Chondrocyte (in vitro differentiated cells): ENCODE measurements at regions not wholly inside any gene's neighbourhood (a gene's known extent, or its start where the extent isn't known, plus 50 kb on each side); places are given as distances from the start of the nearest gene placed in this dataset.
"Not testable (repeated sequence)": the region's sequence is repeated elsewhere in the genome, so short reads cannot be mapped to it uniquely, and the experiment has no call there.

Experiments
- DNase-seq: peaks from one replicate; pipeline ENCODE4 v3.0.0; 2021; ENCODE audit warnings: mixed read lengths, low spot score
- H3K27ac Mint-ChIP-seq: one replicate; pipeline ENCODE4 v1.8.0; 2021; ENCODE audit warnings: mild to moderate bottlenecking, moderate library complexity, mixed read lengths; ENCODE audit not compliant: unreplicated experiment
- H3K27me3 Mint-ChIP-seq: 2 replicates; pipeline ENCODE4 v1.8.0; 2021; ENCODE audit warnings: low read depth, mixed read lengths
- H3K36me3 Mint-ChIP-seq: 2 replicates; pipeline ENCODE4 v1.8.0; 2021; ENCODE audit warnings: low read depth, mixed read lengths
- H3K4me1 Mint-ChIP-seq: 2 replicates; pipeline ENCODE4 v1.8.0; 2021; ENCODE audit warnings: low read depth, mild to moderate bottlenecking, mixed read lengths
- H3K4me3 Mint-ChIP-seq: one replicate; pipeline ENCODE4 v1.8.0; 2021; ENCODE audit warnings: mild to moderate bottlenecking, moderate library complexity, mixed read lengths; ENCODE audit not compliant: unreplicated experiment
- H3K9me3 Mint-ChIP-seq: 2 replicates; pipeline ENCODE4 v1.8.0; 2021; ENCODE audit warnings: low read depth, mixed read lengths
- TF ChIP-seq, protein P1 (sequence below): fragments of 200-600 bp; sonication (generic); IDR thresholded peaks from 2 replicates; pipeline ENCODE4 v1.5.0; 2021; ENCODE audit warnings: antibody characterized with exemption, mild to moderate bottlenecking, moderate library complexity

DNA sequence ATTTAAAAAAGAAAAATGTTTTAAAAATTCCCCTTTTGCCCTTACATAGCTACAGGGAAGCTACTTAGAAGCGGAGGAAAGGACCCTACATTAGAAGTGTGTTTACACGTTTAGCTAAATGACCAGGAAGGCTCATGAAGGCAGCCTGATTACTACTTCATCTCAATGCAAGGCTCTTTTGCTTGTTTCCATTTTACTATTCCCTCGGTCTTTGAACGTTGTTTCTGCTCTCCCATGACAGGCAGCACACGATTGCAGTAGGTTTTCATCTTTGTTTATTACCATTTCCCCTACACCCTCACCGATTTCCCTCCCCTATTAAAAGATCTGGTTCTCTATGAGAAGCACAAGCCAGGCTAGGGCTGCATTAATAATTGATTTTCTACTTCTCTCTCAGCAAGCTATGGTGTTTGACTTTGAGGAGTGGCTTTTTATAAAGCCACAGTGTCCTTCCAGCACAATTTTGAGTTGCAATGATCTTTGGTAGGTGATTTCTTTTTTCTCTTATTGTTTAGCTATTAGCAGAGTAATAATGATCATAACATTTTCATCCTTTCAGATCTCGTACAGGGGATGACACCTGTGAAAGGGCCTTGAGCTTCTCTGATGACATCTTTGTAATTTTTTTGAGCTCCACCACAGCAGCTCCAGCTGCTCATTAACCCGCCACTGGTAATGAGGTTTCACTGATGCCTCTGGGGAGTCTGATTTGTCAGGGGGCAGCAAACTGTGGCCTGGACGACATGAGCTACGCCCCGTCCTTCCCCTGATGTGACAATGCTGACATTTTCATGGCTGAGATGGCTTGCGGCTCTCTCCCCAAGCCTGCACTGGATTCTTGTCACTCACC lies 670.3 kb downstream of the UQCRFS1 start:
- Mint-ChIP-seq H3K27me3 (peaks cover 2% of the 10 kb centered on the region), H3K9me3 (peaks cover 13% of the 10 kb centered on the region), H3K4me1 (no peaks in the 10 kb centered on the region), H3K27ac (no peak overlapping the region), H3K36me3 (no peaks in the 10 kb centered on the region), H3K4me3 (no peak overlapping the region)
- no peak for DNase-seq
- TF ChIP-seq, protein P1, sequence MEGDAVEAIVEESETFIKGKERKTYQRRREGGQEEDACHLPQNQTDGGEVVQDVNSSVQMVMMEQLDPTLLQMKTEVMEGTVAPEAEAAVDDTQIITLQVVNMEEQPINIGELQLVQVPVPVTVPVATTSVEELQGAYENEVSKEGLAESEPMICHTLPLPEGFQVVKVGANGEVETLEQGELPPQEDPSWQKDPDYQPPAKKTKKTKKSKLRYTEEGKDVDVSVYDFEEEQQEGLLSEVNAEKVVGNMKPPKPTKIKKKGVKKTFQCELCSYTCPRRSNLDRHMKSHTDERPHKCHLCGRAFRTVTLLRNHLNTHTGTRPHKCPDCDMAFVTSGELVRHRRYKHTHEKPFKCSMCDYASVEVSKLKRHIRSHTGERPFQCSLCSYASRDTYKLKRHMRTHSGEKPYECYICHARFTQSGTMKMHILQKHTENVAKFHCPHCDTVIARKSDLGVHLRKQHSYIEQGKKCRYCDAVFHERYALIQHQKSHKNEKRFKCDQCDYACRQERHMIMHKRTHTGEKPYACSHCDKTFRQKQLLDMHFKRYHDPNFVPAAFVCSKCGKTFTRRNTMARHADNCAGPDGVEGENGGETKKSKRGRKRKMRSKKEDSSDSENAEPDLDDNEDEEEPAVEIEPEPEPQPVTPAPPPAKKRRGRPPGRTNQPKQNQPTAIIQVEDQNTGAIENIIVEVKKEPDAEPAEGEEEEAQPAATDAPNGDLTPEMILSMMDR, result no peak

DNA sequence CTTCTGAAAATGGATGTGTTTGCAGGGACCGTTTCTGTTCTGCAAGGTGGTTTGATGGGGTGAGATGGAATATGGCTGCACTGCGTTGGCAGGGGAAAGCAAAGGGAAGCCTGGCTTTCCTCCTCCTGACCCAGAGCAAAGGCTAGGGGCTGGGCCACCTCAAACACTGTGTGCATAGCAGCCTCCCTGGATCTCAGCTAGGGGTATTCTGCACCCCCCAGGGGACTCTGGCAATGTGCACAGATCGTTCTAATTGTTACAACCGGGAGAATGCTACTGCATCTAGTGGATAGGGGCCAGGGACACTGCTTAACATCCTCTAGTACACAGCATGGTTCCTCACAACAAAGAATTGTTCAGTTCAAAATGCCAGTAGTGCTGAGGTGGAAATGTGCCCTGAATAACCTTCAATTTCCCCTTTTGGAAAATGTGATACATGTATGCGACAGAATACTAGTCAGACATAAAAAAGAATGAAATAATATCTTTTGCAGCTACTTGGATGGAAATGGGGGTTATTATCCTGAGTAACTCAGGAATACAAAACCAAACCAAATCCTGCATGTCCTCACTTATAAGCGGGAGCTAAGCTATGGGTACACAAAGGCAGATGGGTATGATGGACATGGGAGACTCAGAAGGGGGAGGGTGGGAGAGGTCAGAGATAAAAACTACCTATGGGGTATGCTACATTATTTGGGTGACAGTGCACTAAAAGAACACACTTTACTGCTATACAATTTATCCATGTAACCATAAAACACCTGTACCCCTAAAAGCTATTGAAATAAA lies 671.2 kb downstream of the UQCRFS1 start:
- Mint-ChIP-seq H3K36me3 (no peaks in the 10 kb centered on the region), H3K27me3 (peaks cover 2% of the 10 kb centered on the region), H3K9me3 (peaks cover 20% of the 10 kb centered on the region), H3K27ac (no peak overlapping the region), H3K4me3 (no peak overlapping the region), H3K4me1 (no peaks in the 10 kb centered on the region)
- TF ChIP-seq, protein P1, result no peak
- no peak for DNase-seq

DNA sequence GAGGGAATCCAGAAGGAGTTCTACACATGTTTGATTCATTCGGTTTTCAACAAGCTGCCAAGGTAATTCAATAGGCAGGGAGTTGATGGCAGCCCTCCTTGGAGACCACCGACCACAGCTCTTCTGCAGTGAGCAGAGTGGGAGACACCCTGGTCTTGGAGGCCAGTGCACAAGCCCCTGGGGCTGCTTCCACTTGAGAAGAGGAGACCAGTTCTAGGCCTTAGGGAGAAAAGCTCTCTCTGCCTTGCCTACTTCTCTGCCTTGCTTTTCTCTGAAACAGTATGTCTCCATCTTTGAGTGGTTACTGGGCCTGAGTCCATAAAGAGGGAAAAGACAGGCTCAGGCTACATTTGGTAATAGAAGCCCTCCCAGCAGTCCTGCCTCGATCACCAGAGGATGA lies 671.9 kb downstream of the UQCRFS1 start:
- H3K27ac Mint-ChIP-seq, result no peak overlapping the region
- peaks cover 17% of the 10 kb centered on the region for H3K9me3 Mint-ChIP-seq
- H3K4me3 Mint-ChIP-seq, result no peak overlapping the region
- H3K4me1 Mint-ChIP-seq, result no peaks in the 10 kb centered on the region
- no peaks in the 10 kb centered on the region for H3K36me3 Mint-ChIP-seq
- DNase-seq, result no peak
- TF ChIP-seq, protein P1, result no peak
- H3K27me3 Mint-ChIP-seq, result no peaks in the 10 kb centered on the region

DNA sequence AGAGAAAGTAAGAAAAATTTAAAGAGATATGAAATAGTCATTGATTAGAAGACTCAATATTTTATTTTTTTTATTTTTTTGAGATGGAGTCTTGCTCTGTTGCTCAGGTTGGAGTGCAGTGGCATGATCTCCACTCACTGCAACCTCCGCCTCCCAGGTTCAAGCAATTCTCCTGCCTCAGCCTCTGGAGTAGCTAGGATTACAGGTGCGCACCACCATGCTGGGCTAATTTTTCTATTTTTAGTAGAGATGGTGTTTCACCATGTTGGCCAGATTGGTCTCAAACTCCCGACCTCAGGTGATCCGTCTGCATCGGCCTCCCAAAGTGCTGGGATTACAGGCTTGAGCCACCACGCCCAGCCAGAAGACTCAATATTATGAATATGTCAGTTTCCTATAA lies 672.6 kb downstream of the UQCRFS1 start:
- H3K27ac Mint-ChIP-seq, H3K4me3 Mint-ChIP-seq, H3K36me3 Mint-ChIP-seq, DNase-seq, H3K4me1 Mint-ChIP-seq, H3K27me3 Mint-ChIP-seq: not testable (repeated sequence)
- H3K9me3 Mint-ChIP-seq, result peaks cover 21% of the 10 kb centered on the region

DNA sequence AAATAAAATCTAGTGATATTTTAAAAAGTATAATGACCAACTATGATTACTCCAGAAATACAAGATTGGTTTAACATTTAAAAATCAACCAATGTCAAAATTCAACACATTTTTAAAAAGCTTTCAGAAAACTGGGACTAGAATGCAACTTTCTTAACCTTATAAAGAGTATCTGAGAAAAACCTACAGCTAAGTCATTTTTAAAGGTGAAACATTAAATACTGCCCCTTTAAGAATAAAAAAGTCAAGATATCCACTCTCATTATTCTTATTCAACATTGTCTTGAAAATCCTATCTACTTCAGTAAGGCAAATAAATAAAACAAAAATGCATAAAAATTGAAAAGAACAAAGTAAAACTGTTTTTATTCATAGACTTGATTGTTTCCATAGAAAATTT lies 673.2 kb downstream of the UQCRFS1 start:
- no peaks in the 10 kb centered on the region for H3K36me3 Mint-ChIP-seq
- no peaks in the 10 kb centered on the region for H3K27me3 Mint-ChIP-seq

DNA sequence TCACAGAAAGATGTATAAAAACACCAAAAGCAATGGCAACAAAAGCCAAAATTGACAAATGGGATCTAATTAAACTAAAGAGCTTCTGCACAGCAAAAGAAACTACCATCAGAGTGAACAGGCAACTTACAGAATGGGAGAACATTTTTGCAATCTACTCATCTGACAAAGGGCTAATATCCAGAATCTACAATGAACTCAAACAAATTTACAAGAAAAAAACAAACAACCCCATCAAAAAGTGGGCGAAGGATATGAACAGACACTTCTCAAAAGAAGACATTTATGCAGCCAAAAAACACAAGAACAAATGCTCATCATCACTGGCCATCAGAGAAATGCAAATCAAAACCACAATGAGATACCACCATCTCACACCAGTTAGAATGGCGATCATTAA lies 674.4 kb downstream of the UQCRFS1 start:
- not testable (repeated sequence) for H3K27ac Mint-ChIP-seq, H3K4me1 Mint-ChIP-seq, H3K27me3 Mint-ChIP-seq, DNase-seq, H3K4me3 Mint-ChIP-seq, H3K36me3 Mint-ChIP-seq
- H3K9me3 Mint-ChIP-seq, result peaks cover 22% of the 10 kb centered on the region

More for the DNA sequence above, 673.2 kb downstream of the UQCRFS1 start:
- Mint-ChIP-seq H3K4me3 (no peak overlapping the region), H3K4me1 (no peaks in the 10 kb centered on the region), H3K9me3 (peaks cover 22% of the 10 kb centered on the region), H3K27ac (no peak overlapping the region)
- DNase-seq, result no peak
- TF ChIP-seq, protein P1, result no peak
